RWPE1 (cell line): ENCODE measurements at regions not wholly inside any gene's neighbourhood (a gene's known extent, or its start where the extent isn't known, plus 50 kb on each side); places are given as distances from the start of the nearest gene placed in this dataset.

Source experiments
- CTCF ChIA-PET: fragments of 350-600 bp; sonication (Branson Sonifier 250); formaldehyde crosslinking; extraction: SDS; loops from one replicate; lab custom pipeline; 2021; lab: Yijun Ruan, JAX
- POLR2A ChIA-PET: fragments of 400-600 bp; formaldehyde crosslinking; extraction: SDS; loops from one replicate; lab custom pipeline; 2020; ENCODE audit warnings: antibody characterized with exemption; ENCODE audit not compliant: low non-redundant PET; lab: Yijun Ruan, JAX
- DNase-seq: peaks from one replicate; pipeline ENCODE4 v3.0.0; 2012; ENCODE audit warnings: low spot score
- H3K27ac ChIP-seq: fragments of 450-650 bp; 2 replicates; pipeline ENCODE4 v1.5.1; 2017
- CTCF ChIP-seq: fragments of 450-650 bp; conservative IDR thresholded peaks from 2 replicates; pipeline ENCODE4 v1.5.1; 2017; ENCODE audit warnings: low read depth, mild to moderate bottlenecking

- TF ChIP-seq CTCF = no peak
- CTCF ChIA-PET = interaction anchor here (0.6 kb wide), 1 partner anchor 9 kb away, joined by 3 read pairs; no protein-coding TSS in a partner anchor
- POLR2A ChIA-PET = no interaction called here
- no peak for DNase-seq
- no peak overlapping the region for H3K27ac ChIP-seq
Observed at GRCh38 chr1:80249699-80250098, 1243.2 kb upstream of the ADGRL4 start.

GRCh38 chr1:80248886-80249285 is 1242.4 kb upstream of the ADGRL4 start:
- POLR2A ChIA-PET = no interaction called here
- no peak overlapping the region for H3K27ac ChIP-seq
- no peak for DNase-seq
- no peak for TF ChIP-seq CTCF
- CTCF ChIA-PET = no interaction called here

GRCh38 chr1:80245813-80246212 is 1239.3 kb upstream of the ADGRL4 start:
- no peak for TF ChIP-seq CTCF
- ChIA-PET CTCF (no interaction called here), POLR2A (no interaction called here)
- DNase-seq = no peak
- no peak overlapping the region for H3K27ac ChIP-seq

GRCh38 chr1:80244372-80244771 is 1237.8 kb upstream of the ADGRL4 start:
- no peak overlapping the region for H3K27ac ChIP-seq
- ChIA-PET POLR2A (no interaction called here), CTCF (no interaction called here)
- no peak for TF ChIP-seq CTCF
- no peak for DNase-seq

GRCh38 chr1:80241566-80241965 is 1235.0 kb upstream of the ADGRL4 start:
- TF ChIP-seq CTCF = no peak
- no peak overlapping the region for H3K27ac ChIP-seq
- no peak for DNase-seq
- CTCF ChIA-PET = no interaction called here
- POLR2A ChIA-PET = no interaction called here

GRCh38 chr1:80225510-80225909 is 1219.0 kb upstream of the ADGRL4 start:
- no peak for TF ChIP-seq CTCF
- no peak for DNase-seq
- CTCF ChIA-PET = no interaction called here
- POLR2A ChIA-PET = no interaction called here
- no peak overlapping the region for H3K27ac ChIP-seq

GRCh38 chr1:80221319-80221718 is 1214.8 kb upstream of the ADGRL4 start:
- no peak for TF ChIP-seq CTCF
- CTCF ChIA-PET = no interaction called here
- DNase-seq = no peak
- POLR2A ChIA-PET = no interaction called here
- H3K27ac ChIP-seq = no peak overlapping the region
